HCT116 (cell line): ENCODE measurements at regions not wholly inside any gene's neighbourhood (a gene's known extent, or its start where the extent isn't known, plus 50 kb on each side); places are given as distances from the start of the nearest gene placed in this dataset.

Source experiments
- ATAC-seq: fragments of 200-7000 bp; cut with Tn5 transposase; 2 replicates; pipeline ENCODE4 v1.9.1; 2020; ENCODE audit warnings: mild to moderate bottlenecking, moderate library complexity
- BruUV-seq: library from RNA; stranded (reverse); fragments of 400-500 nt; replicated peaks from 2 replicates; lab custom pipeline; 2021; lab: Mats Ljungman, UMichigan
- CTCF ChIA-PET: fragments of 300-600 bp; sonication (Branson Sonifier 250); formaldehyde crosslinking; loops from one replicate; lab custom pipeline; 2021; ENCODE audit warnings: antibody characterized with exemption; lab: Charles Lee
- POLR2A ChIA-PET: fragments of 300-600, 350-600 bp; sonication (Branson Sonifier 250); formaldehyde crosslinking; loops from one replicate; lab custom pipeline; 2021; ENCODE audit warnings: antibody characterized with exemption; lab: Charles Lee
- RAD21 ChIA-PET, 2 experiments: fragments of 300-600 bp; sonication (Branson Sonifier 250); formaldehyde crosslinking; loops; one replicate each; lab custom pipeline; 2023; ENCODE audit warnings: low total read pairs in 2 of 2; ENCODE audit not compliant: uncharacterized antibody in 2 of 2, unreplicated experiment in 2 of 2, low non-redundant PET in 1 of 2; lab: Charles Lee
- DNase-seq: peaks from one replicate; pipeline ENCODE4 v3.0.0-alpha.2; 2010; ENCODE audit warnings: low read depth, low spot score
- H2AFZ ChIP-seq: fragments of 200-600 bp; shearing (Covaris generic), sonication (generic); 2 replicates; pipeline ENCODE4 v1.6.1; 2017; ENCODE audit warnings: low read depth, mixed run types, mixed read lengths, antibody characterized with exemption, low read length; ENCODE audit not compliant: poor library complexity, severe bottlenecking
- H3K27ac ChIP-seq: 2 replicates; pipeline ENCODE4 v1.5.1; 2012; ENCODE audit warnings: low read depth, low read length
- H3K27me3 ChIP-seq: fragments of 200-600 bp; sonication (generic); 2 replicates; pipeline ENCODE4 v1.6.1; 2016; ENCODE audit warnings: mixed run types, low read length, mixed read lengths; ENCODE audit not compliant: insufficient read depth
- H3K36me3 ChIP-seq, 2 experiments: fragments of 200-500 bp in 1 of 2; fragments of 200-600 bp in 1 of 2; sonication (Bioruptor generic) in 1 of 2; sonication (generic) in 1 of 2; 2 replicates each; pipeline versions ENCODE4 v1.5.1 to v1.6.1; 2014 to 2016; ENCODE audit warnings: low read length in 2 of 2, inconsistent platforms in 1 of 2, mixed read lengths in 1 of 2, mixed run types in 1 of 2; ENCODE audit not compliant: insufficient read depth in 2 of 2, control insufficient read depth in 1 of 2
- H3K4me1 ChIP-seq, 2 experiments: fragments of 200-600 bp in 1 of 2; sonication (generic) in 1 of 2; 2 replicates each; pipeline versions ENCODE4 v1.5.1 to v1.6.1; 2012 to 2017; ENCODE audit warnings: low read length in 2 of 2, inconsistent platforms in 1 of 2, mild to moderate bottlenecking in 1 of 2, mixed read lengths in 1 of 2, mixed run types in 1 of 2, moderate library complexity in 1 of 2; ENCODE audit not compliant: insufficient read depth in 2 of 2, control insufficient read depth in 1 of 2
- H3K4me2 ChIP-seq: fragments of 200-600 bp; sonication (generic); 2 replicates; pipeline ENCODE4 v1.6.1; 2017; ENCODE audit warnings: mixed run types, low read length, mixed read lengths
- H3K4me3 ChIP-seq, 2 experiments: fragments of 200-600 bp in 1 of 2; sonication (generic) in 1 of 2; replicated peaks in 1 of 2; 2 replicates each; pipeline ENCODE4 v1.5.1; 2011 to 2016; ENCODE audit warnings: low read length in 2 of 2, control low read depth in 1 of 2, low read depth in 1 of 2, mild to moderate bottlenecking in 1 of 2, mixed read lengths in 1 of 2, mixed run types in 1 of 2
- H3K79me2 ChIP-seq: fragments of 200-600 bp; sonication (generic); 2 replicates; pipeline ENCODE4 v1.6.1; 2017; ENCODE audit warnings: mild to moderate bottlenecking, mixed run types, low read length, moderate library complexity, mixed read lengths; ENCODE audit not compliant: insufficient read depth
- H3K9ac ChIP-seq: fragments of 200-600 bp; sonication (generic); 2 replicates; pipeline ENCODE4 v1.6.1; 2016; ENCODE audit warnings: low read length, mixed read lengths
- H3K9me2 ChIP-seq: fragments of 200-600 bp; sonication (generic), shearing (Covaris generic); 2 replicates; pipeline ENCODE4 v1.6.1; 2017; ENCODE audit warnings: mixed run types, mild to moderate bottlenecking, moderate library complexity; ENCODE audit not compliant: insufficient read depth
- H3K9me3 ChIP-seq, 2 experiments: fragments of 200-500 bp in 1 of 2; fragments of 200-600 bp in 1 of 2; sonication (Bioruptor generic) in 1 of 2; sonication (generic) in 1 of 2; 2 replicates each; pipeline ENCODE4 v1.6.1; 2014 to 2017; ENCODE audit warnings: low read length in 2 of 2, mixed read lengths in 2 of 2, inconsistent platforms in 1 of 2, low read depth in 1 of 2, mild to moderate bottlenecking in 1 of 2, mixed run types in 1 of 2, moderate library complexity in 1 of 2; ENCODE audit not compliant: control insufficient read depth in 1 of 2, insufficient read depth in 1 of 2
- H4K20me1 ChIP-seq: fragments of 200-600 bp; sonication (generic), shearing (Covaris generic); 2 replicates; pipeline ENCODE4 v1.6.1; 2017; ENCODE audit warnings: mixed run types, mild to moderate bottlenecking, moderate library complexity; ENCODE audit not compliant: insufficient read depth
- CEBPB ChIP-seq: IDR thresholded peaks from 2 replicates; pipeline ENCODE4 v1.6.1; 2012; ENCODE audit warnings: low read depth
- EGR1 ChIP-seq: IDR thresholded peaks from 2 replicates; pipeline ENCODE4 v1.6.1; 2012; ENCODE audit warnings: low read depth
- ELF1 ChIP-seq: IDR thresholded peaks from 2 replicates; pipeline ENCODE4 v1.6.1; 2012; ENCODE audit warnings: low read depth, borderline replicate concordance
- EZH2 ChIP-seq: fragments of 200-600 bp; sonication (generic); IDR thresholded peaks from 2 replicates; pipeline ENCODE4 v1.6.1; 2017; ENCODE audit warnings: antibody characterized with exemption, mixed run types
- EZH2phosphoT487 ChIP-seq: fragments of 200-600 bp; IDR thresholded peaks from 2 replicates; pipeline ENCODE4 v1.6.1; 2018; ENCODE audit warnings: antibody characterized with exemption, borderline replicate concordance
- FOSL1 ChIP-seq: IDR thresholded peaks from 2 replicates; pipeline ENCODE4 v1.6.1; 2012; ENCODE audit warnings: low read depth
- POLR2A ChIP-seq: IDR thresholded peaks from 2 replicates; pipeline ENCODE4 v1.7.0; 2011; ENCODE audit warnings: borderline replicate concordance; ENCODE audit not compliant: insufficient read depth, insufficient read length; ENCODE audit errors: extremely low read depth
- POLR2AphosphoS5 ChIP-seq: IDR thresholded peaks from 2 replicates; pipeline ENCODE4 v1.6.1; 2011; ENCODE audit warnings: mild to moderate bottlenecking, low read depth, low read length, moderate library complexity
- RAD21 ChIP-seq: IDR thresholded peaks from 2 replicates; pipeline ENCODE4 v1.6.1; 2012; ENCODE audit warnings: low read depth, mild to moderate bottlenecking
- SIN3A ChIP-seq: IDR thresholded peaks from 2 replicates; pipeline ENCODE4 v1.6.1; 2012; ENCODE audit warnings: low read depth
- SP1 ChIP-seq: IDR thresholded peaks from 2 replicates; pipeline ENCODE4 v1.6.1; 2012; ENCODE audit warnings: low read depth
- TCF7L2 ChIP-seq: IDR thresholded peaks from 2 replicates; pipeline ENCODE4 v1.7.0; 2011; ENCODE audit warnings: borderline replicate concordance, inconsistent platforms; ENCODE audit not compliant: insufficient read depth, insufficient read length; ENCODE audit errors: extremely low read depth
- YY1 ChIP-seq: IDR thresholded peaks from 2 replicates; pipeline ENCODE4 v1.6.1; 2011; ENCODE audit warnings: low read length, low read depth, moderate library complexity, mild to moderate bottlenecking; ENCODE audit not compliant: insufficient replicate concordance; ENCODE audit errors: extremely low read depth
- ZFX ChIP-seq: fragments of 450-650 bp; IDR thresholded peaks from 2 replicates; pipeline ENCODE4 v1.6.1; 2017
- ZNF274 ChIP-seq: fragments of 200-500 bp; sonication (Bioruptor generic); IDR thresholded peaks from 2 replicates; pipeline ENCODE4 v1.6.1; 2014; ENCODE audit warnings: mild to moderate bottlenecking, low read depth, low read length, inconsistent platforms
- intact Hi-C: fragments of 100-400 bp; cut with micrococcal nuclease; formaldehyde crosslinking; loops from 2 replicates; pipeline ENCODE4 v1.10.0; 2022
- TF ChIP-seq, protein P1 (sequence below): IDR thresholded peaks from 2 replicates; pipeline ENCODE4 v1.6.1; 2012
- TF ChIP-seq, protein P2 (sequence below): IDR thresholded peaks from 2 replicates; pipeline ENCODE4 v1.6.1; 2012
- TF ChIP-seq, protein P3 (sequence below): IDR thresholded peaks from 2 replicates; pipeline ENCODE4 v1.6.1; 2012; ENCODE audit warnings: low read depth
- TF ChIP-seq, protein P4 (sequence below), 3 experiments: fragments of 200-600 bp in 1 of 3; sonication (generic) in 1 of 3; IDR thresholded peaks in 2 of 3; conservative IDR thresholded peaks in 1 of 3; 2 replicates each; pipeline ENCODE4 v1.5.1; 2012 to 2017; ENCODE audit warnings: low read depth in 2 of 3, low read length in 2 of 3, antibody characterized with exemption in 1 of 3, borderline replicate concordance in 1 of 3, control low read depth in 1 of 3, mild to moderate bottlenecking in 1 of 3, mixed read lengths in 1 of 3, mixed run types in 1 of 3, moderate library complexity in 1 of 3; ENCODE audit not compliant: insufficient read depth in 1 of 3
- TF ChIP-seq, protein P5 (sequence below): IDR thresholded peaks from 2 replicates; pipeline ENCODE4 v1.6.1; 2011; ENCODE audit warnings: mild to moderate bottlenecking, low read length, moderate library complexity; ENCODE audit not compliant: insufficient replicate concordance; ENCODE audit errors: extremely low read depth

DNA sequence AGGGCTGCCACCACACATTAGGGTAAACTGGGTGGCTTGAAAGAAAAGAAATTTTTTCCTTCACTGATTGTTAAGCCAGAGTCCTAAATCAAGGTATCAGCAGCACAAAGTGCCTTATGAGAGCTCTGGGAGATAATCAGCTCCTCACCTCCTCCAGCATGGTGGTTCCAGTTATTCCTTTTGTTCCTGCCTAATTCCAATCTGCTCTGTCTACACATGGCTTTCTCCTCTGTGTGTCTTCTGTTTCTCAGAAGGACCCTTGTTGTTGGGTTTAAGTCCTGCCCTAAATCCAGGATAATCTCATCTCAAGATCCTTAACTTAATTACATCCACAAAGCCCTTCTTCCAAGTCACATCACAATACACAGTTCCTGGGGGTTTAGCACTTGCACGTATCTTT lies 1352.0 kb upstream of the CDH9 start:
- ChIA-PET POLR2A (no interaction called here), RAD21 (no interaction called here), CTCF (no interaction called here)
- no peaks in the 10 kb centered on the region for H4K20me1 ChIP-seq
- no peak overlapping the region for H3K9ac ChIP-seq
- H3K4me2 ChIP-seq: no peak overlapping the region
- no peaks in the 10 kb centered on the region for H3K36me3 ChIP-seq
- no peaks in the 10 kb centered on the region for H3K79me2 ChIP-seq
- no peak overlapping the region for H3K27ac ChIP-seq
- H3K27me3 ChIP-seq: no peaks in the 10 kb centered on the region
- no peak for DNase-seq
- intact Hi-C loops: no loop called here
- no peak for ATAC-seq
- BruUV-seq: no TSS peak
- H3K4me3 ChIP-seq: no peak overlapping the region
- peaks cover 5 to 8% of the 10 kb centered on the region in 2 experiments; a peak in 2 of 4 replicates for H3K9me3 ChIP-seq
- H3K4me1 ChIP-seq: no peaks in the 10 kb centered on the region
- TF ChIP-seq, protein P1, sequence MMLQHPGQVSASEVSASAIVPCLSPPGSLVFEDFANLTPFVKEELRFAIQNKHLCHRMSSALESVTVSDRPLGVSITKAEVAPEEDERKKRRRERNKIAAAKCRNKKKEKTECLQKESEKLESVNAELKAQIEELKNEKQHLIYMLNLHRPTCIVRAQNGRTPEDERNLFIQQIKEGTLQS: no peak
- no peak for TF ChIP-seq CEBPB
- TF ChIP-seq POLR2AphosphoS5: no peak
- no peak for TF ChIP-seq ZFX
- no peak for TF ChIP-seq ZNF274
- TF ChIP-seq, protein P2, sequence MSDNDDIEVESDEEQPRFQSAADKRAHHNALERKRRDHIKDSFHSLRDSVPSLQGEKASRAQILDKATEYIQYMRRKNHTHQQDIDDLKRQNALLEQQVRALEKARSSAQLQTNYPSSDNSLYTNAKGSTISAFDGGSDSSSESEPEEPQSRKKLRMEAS: no peak
- TF ChIP-seq POLR2A: no peak
- TF ChIP-seq EZH2phosphoT487: no peak
- TF ChIP-seq TCF7L2: no peak
- no peak for TF ChIP-seq FOSL1
- no peak for TF ChIP-seq EZH2
- no peak for TF ChIP-seq ELF1
- TF ChIP-seq, protein P3, sequence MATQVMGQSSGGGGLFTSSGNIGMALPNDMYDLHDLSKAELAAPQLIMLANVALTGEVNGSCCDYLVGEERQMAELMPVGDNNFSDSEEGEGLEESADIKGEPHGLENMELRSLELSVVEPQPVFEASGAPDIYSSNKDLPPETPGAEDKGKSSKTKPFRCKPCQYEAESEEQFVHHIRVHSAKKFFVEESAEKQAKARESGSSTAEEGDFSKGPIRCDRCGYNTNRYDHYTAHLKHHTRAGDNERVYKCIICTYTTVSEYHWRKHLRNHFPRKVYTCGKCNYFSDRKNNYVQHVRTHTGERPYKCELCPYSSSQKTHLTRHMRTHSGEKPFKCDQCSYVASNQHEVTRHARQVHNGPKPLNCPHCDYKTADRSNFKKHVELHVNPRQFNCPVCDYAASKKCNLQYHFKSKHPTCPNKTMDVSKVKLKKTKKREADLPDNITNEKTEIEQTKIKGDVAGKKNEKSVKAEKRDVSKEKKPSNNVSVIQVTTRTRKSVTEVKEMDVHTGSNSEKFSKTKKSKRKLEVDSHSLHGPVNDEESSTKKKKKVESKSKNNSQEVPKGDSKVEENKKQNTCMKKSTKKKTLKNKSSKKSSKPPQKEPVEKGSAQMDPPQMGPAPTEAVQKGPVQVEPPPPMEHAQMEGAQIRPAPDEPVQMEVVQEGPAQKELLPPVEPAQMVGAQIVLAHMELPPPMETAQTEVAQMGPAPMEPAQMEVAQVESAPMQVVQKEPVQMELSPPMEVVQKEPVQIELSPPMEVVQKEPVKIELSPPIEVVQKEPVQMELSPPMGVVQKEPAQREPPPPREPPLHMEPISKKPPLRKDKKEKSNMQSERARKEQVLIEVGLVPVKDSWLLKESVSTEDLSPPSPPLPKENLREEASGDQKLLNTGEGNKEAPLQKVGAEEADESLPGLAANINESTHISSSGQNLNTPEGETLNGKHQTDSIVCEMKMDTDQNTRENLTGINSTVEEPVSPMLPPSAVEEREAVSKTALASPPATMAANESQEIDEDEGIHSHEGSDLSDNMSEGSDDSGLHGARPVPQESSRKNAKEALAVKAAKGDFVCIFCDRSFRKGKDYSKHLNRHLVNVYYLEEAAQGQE: no peak
- no peak for TF ChIP-seq YY1
- TF ChIP-seq, protein P4, sequence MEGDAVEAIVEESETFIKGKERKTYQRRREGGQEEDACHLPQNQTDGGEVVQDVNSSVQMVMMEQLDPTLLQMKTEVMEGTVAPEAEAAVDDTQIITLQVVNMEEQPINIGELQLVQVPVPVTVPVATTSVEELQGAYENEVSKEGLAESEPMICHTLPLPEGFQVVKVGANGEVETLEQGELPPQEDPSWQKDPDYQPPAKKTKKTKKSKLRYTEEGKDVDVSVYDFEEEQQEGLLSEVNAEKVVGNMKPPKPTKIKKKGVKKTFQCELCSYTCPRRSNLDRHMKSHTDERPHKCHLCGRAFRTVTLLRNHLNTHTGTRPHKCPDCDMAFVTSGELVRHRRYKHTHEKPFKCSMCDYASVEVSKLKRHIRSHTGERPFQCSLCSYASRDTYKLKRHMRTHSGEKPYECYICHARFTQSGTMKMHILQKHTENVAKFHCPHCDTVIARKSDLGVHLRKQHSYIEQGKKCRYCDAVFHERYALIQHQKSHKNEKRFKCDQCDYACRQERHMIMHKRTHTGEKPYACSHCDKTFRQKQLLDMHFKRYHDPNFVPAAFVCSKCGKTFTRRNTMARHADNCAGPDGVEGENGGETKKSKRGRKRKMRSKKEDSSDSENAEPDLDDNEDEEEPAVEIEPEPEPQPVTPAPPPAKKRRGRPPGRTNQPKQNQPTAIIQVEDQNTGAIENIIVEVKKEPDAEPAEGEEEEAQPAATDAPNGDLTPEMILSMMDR (IDR thresholded peaks at IDR 0.05 in 2 of 3, conservative IDR thresholded peaks at IDR 0.05 in 1 of 3; ENCODE audit: borderline replicate concordance in 1 of 3, insufficient read depth in 1 of 3, low read depth in 2 of 3, low read length in 2 of 3): no peak
- no peak for TF ChIP-seq SP1
- TF ChIP-seq EGR1: no peak
- TF ChIP-seq, protein P5, sequence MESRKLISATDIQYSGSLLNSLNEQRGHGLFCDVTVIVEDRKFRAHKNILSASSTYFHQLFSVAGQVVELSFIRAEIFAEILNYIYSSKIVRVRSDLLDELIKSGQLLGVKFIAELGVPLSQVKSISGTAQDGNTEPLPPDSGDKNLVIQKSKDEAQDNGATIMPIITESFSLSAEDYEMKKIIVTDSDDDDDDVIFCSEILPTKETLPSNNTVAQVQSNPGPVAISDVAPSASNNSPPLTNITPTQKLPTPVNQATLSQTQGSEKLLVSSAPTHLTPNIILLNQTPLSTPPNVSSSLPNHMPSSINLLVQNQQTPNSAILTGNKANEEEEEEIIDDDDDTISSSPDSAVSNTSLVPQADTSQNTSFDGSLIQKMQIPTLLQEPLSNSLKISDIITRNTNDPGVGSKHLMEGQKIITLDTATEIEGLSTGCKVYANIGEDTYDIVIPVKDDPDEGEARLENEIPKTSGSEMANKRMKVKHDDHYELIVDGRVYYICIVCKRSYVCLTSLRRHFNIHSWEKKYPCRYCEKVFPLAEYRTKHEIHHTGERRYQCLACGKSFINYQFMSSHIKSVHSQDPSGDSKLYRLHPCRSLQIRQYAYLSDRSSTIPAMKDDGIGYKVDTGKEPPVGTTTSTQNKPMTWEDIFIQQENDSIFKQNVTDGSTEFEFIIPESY: no peak
- no peak for TF ChIP-seq SIN3A
- TF ChIP-seq RAD21: no peak
- no peak overlapping the region for H2AFZ ChIP-seq
- H3K9me2 ChIP-seq: no peaks in the 10 kb centered on the region
